GM23338 (cell line): ENCODE measurements at regions not wholly inside any gene's neighbourhood (a gene's known extent, or its start where the extent isn't known, plus 50 kb on each side); places are given as distances from the start of the nearest gene placed in this dataset.

Experiments
- ATAC-seq: fragments of 200-7000 bp; cut with Tn5 transposase; 3 replicates; pipeline ENCODE4 v1.9.1; 2020
- DNase-seq: peaks from one replicate; pipeline ENCODE4 v3.0.0-alpha.2; 2015; ENCODE audit warnings: low spot score
- H2AFZ ChIP-seq: fragments of 200-600 bp; sonication (generic); 2 replicates; pipeline ENCODE4 v1.8.0; 2016; ENCODE audit warnings: antibody characterized with exemption, mild to moderate bottlenecking, moderate library complexity
- H3F3A ChIP-seq: fragments of 200-600 bp; sonication (generic); replicated peaks from 2 replicates; pipeline ENCODE4 v1.8.0; 2017; ENCODE audit warnings: antibody characterized with exemption, mixed run types, low read depth
- H3K27ac ChIP-seq: fragments of 200-600 bp; sonication (generic); 2 replicates; pipeline ENCODE4 v1.6.1; 2016; ENCODE audit warnings: low read depth
- H3K27me3 ChIP-seq: fragments of 200-600 bp; sonication (generic); 2 replicates; pipeline ENCODE4 v1.8.0; 2016; ENCODE audit warnings: mild to moderate bottlenecking, mixed run types, moderate library complexity; ENCODE audit not compliant: insufficient read depth
- H3K36me3 ChIP-seq: fragments of 200-600 bp; sonication (generic); 2 replicates; pipeline ENCODE4 v1.8.0; 2016; ENCODE audit warnings: mild to moderate bottlenecking; ENCODE audit not compliant: insufficient read depth
- H3K4me1 ChIP-seq: fragments of 200-600 bp; sonication (generic); 2 replicates; pipeline ENCODE4 v1.8.0; 2016; ENCODE audit warnings: mild to moderate bottlenecking, moderate library complexity; ENCODE audit not compliant: insufficient read depth
- H3K4me2 ChIP-seq: fragments of 200-600 bp; sonication (generic); 2 replicates; pipeline ENCODE4 v1.7.1; 2017; ENCODE audit warnings: mixed run types
- H3K4me3 ChIP-seq: fragments of 200-600 bp; sonication (generic); 2 replicates; pipeline ENCODE4 v1.6.1; 2016; ENCODE audit warnings: mixed run types
- H3K79me2 ChIP-seq: fragments of 200-600 bp; sonication (generic); replicated peaks from 2 replicates; pipeline ENCODE4 v1.8.0; 2017; ENCODE audit warnings: mild to moderate bottlenecking; ENCODE audit not compliant: insufficient read depth
- H3K9me2 ChIP-seq: fragments of 200-600 bp; sonication (generic); 2 replicates; pipeline ENCODE4 v1.8.0; 2017; ENCODE audit not compliant: insufficient read depth
- H4K20me1 ChIP-seq: fragments of 200-600 bp; sonication (generic); replicated peaks from 2 replicates; pipeline ENCODE4 v1.8.0; 2017; ENCODE audit warnings: mild to moderate bottlenecking; ENCODE audit not compliant: insufficient read depth
- H3K27ac Mint-ChIP-seq: 2 replicates; pipeline ENCODE4 v1.8.0; 2020; ENCODE audit warnings: inconsistent platforms, mild to moderate bottlenecking, moderate library complexity, mixed read lengths
- H3K27me3 Mint-ChIP-seq: 3 replicates; pipeline ENCODE4 v1.8.0; 2022; ENCODE audit warnings: low read depth, mild to moderate bottlenecking, moderate library complexity, mixed read lengths, inconsistent platforms; ENCODE audit not compliant: insufficient read depth, poor library complexity
- H3K36me3 Mint-ChIP-seq: 3 replicates; pipeline ENCODE4 v1.8.0; 2021; ENCODE audit warnings: low read depth, mild to moderate bottlenecking, inconsistent platforms, moderate library complexity, mixed read lengths
- H3K4me1 Mint-ChIP-seq: 3 replicates; pipeline ENCODE4 v1.8.0; 2020; ENCODE audit warnings: mild to moderate bottlenecking, inconsistent platforms, mixed read lengths
- H3K4me3 Mint-ChIP-seq: 3 replicates; pipeline ENCODE4 v1.8.0; 2021; ENCODE audit warnings: moderate library complexity, mild to moderate bottlenecking, inconsistent platforms, mixed read lengths
- H3K9me3 Mint-ChIP-seq: 3 replicates; pipeline ENCODE4 v1.8.0; 2020; ENCODE audit warnings: moderate library complexity, mild to moderate bottlenecking, inconsistent platforms, mixed read lengths
- CREB1 ChIP-seq: fragments of 250-450 bp; sonication (Bioruptor Pico); IDR thresholded peaks from 2 replicates; pipeline ENCODE4 v1.5.0; 2020; ENCODE audit warnings: low read depth, mild to moderate bottlenecking, moderate library complexity
- EZH2 ChIP-seq: fragments of 200-600 bp; sonication (generic); IDR thresholded peaks from one replicate; pipeline ENCODE4 v1.8.0; 2017; ENCODE audit warnings: antibody characterized with exemption, mild to moderate bottlenecking, low read depth; ENCODE audit not compliant: unreplicated experiment
- REST ChIP-seq: IDR thresholded peaks from one replicate; pipeline ENCODE4 v1.6.1; 2018; ENCODE audit warnings: antibody characterized with exemption; ENCODE audit not compliant: unreplicated experiment
- ZNF114 ChIP-seq: fragments of 250-450 bp; sonication (Bioruptor Pico); IDR thresholded peaks from 2 replicates; pipeline ENCODE4 v1.5.0; 2020; ENCODE audit warnings: mild to moderate bottlenecking, moderate library complexity
- TF ChIP-seq, protein P1 (sequence below), 2 experiments: fragments of 200-600 bp in 1 of 2; sonication (generic) in 1 of 2; conservative IDR thresholded peaks; 2 replicates each; pipeline versions ENCODE4 v1.5.1 to v1.6.1; 2016 to 2017; ENCODE audit warnings: antibody characterized with exemption in 2 of 2, low read depth in 2 of 2, mild to moderate bottlenecking in 2 of 2, moderate library complexity in 1 of 2
- TF ChIP-seq, protein P2 (sequence below): fragments of 250-450 bp; sonication (Bioruptor Pico); IDR thresholded peaks from 2 replicates; pipeline ENCODE4 v1.5.0; 2020; ENCODE audit warnings: mild to moderate bottlenecking, moderate library complexity

GRCh38 chr7:24005517-24005916 lies 278.5 kb upstream of the NPY start:
- H3K36me3 Mint-ChIP-seq: no peaks in the 10 kb centered on the region
- Histone ChIP-seq H3K27me3 (no peaks in the 10 kb centered on the region), H3K4me2 (no peak overlapping the region), H4K20me1 (no peaks in the 10 kb centered on the region), H3K36me3 (no peaks in the 10 kb centered on the region), H3K4me1 (no peaks in the 10 kb centered on the region), H3K27ac (no peak overlapping the region), H3K79me2 (no peaks in the 10 kb centered on the region), H3K4me3 (no peak overlapping the region), H3F3A (no peaks in the 10 kb centered on the region), H3K9me2 (no peaks in the 10 kb centered on the region), H2AFZ (no peak overlapping the region)
- peak; percentile 5 for DNase-seq
- H3K4me3 Mint-ChIP-seq: no peak overlapping the region
- no peaks in the 10 kb centered on the region for H3K4me1 Mint-ChIP-seq
- H3K27me3 Mint-ChIP-seq: no peaks in the 10 kb centered on the region
- TF ChIP-seq, protein P1, sequence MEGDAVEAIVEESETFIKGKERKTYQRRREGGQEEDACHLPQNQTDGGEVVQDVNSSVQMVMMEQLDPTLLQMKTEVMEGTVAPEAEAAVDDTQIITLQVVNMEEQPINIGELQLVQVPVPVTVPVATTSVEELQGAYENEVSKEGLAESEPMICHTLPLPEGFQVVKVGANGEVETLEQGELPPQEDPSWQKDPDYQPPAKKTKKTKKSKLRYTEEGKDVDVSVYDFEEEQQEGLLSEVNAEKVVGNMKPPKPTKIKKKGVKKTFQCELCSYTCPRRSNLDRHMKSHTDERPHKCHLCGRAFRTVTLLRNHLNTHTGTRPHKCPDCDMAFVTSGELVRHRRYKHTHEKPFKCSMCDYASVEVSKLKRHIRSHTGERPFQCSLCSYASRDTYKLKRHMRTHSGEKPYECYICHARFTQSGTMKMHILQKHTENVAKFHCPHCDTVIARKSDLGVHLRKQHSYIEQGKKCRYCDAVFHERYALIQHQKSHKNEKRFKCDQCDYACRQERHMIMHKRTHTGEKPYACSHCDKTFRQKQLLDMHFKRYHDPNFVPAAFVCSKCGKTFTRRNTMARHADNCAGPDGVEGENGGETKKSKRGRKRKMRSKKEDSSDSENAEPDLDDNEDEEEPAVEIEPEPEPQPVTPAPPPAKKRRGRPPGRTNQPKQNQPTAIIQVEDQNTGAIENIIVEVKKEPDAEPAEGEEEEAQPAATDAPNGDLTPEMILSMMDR (conservative IDR thresholded peaks at IDR 0.05; ENCODE audit: low read depth in 2 of 2): peak; percentile 34 to 45
- TF ChIP-seq, protein P2, sequence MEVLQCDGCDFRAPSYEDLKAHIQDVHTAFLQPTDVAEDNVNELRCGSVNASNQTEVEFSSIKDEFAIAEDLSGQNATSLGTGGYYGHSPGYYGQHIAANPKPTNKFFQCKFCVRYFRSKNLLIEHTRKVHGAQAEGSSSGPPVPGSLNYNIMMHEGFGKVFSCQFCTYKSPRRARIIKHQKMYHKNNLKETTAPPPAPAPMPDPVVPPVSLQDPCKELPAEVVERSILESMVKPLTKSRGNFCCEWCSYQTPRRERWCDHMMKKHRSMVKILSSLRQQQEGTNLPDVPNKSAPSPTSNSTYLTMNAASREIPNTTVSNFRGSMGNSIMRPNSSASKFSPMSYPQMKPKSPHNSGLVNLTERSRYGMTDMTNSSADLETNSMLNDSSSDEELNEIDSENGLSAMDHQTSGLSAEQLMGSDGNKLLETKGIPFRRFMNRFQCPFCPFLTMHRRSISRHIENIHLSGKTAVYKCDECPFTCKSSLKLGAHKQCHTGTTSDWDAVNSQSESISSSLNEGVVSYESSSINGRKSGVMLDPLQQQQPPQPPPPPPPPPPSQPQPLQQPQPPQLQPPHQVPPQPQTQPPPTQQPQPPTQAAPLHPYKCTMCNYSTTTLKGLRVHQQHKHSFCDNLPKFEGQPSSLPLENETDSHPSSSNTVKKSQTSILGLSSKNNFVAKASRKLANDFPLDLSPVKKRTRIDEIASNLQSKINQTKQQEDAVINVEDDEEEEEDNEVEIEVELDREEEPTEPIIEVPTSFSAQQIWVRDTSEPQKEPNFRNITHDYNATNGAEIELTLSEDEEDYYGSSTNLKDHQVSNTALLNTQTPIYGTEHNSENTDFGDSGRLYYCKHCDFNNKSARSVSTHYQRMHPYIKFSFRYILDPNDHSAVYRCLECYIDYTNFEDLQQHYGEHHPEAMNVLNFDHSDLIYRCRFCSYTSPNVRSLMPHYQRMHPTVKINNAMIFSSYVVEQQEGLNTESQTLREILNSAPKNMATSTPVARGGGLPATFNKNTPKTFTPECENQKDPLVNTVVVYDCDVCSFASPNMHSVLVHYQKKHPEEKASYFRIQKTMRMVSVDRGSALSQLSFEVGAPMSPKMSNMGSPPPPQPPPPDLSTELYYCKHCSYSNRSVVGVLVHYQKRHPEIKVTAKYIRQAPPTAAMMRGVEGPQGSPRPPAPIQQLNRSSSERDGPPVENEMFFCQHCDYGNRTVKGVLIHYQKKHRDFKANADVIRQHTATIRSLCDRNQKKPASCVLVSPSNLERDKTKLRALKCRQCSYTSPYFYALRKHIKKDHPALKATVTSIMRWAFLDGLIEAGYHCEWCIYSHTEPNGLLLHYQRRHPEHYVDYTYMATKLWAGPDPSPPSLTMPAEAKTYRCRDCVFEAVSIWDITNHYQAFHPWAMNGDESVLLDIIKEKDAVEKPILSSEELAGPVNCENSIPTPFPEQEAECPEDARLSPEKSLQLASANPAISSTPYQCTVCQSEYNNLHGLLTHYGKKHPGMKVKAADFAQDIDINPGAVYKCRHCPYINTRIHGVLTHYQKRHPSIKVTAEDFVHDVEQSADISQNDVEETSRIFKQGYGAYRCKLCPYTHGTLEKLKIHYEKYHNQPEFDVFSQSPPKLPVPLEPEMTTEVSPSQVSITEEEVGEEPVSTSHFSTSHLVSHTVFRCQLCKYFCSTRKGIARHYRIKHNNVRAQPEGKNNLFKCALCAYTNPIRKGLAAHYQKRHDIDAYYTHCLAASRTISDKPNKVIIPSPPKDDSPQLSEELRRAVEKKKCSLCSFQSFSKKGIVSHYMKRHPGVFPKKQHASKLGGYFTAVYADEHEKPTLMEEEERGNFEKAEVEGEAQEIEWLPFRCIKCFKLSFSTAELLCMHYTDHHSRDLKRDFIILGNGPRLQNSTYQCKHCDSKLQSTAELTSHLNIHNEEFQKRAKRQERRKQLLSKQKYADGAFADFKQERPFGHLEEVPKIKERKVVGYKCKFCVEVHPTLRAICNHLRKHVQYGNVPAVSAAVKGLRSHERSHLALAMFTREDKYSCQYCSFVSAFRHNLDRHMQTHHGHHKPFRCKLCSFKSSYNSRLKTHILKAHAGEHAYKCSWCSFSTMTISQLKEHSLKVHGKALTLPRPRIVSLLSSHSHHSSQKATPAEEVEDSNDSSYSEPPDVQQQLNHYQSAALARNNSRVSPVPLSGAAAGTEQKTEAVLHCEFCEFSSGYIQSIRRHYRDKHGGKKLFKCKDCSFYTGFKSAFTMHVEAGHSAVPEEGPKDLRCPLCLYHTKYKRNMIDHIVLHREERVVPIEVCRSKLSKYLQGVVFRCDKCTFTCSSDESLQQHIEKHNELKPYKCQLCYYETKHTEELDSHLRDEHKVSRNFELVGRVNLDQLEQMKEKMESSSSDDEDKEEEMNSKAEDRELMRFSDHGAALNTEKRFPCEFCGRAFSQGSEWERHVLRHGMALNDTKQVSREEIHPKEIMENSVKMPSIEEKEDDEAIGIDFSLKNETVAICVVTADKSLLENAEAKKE (CRISPR knock-in tag): no peak
- H3K27ac Mint-ChIP-seq: no peak overlapping the region
- no peaks in the 10 kb centered on the region; the same call in 2 of the 3 replicates for H3K9me3 Mint-ChIP-seq
- no peak for ATAC-seq

- H3K4me1 Mint-ChIP-seq: no peaks in the 10 kb centered on the region
- Histone ChIP-seq H3K79me2 (no peaks in the 10 kb centered on the region), H3F3A (no peaks in the 10 kb centered on the region), H3K9me2 (no peaks in the 10 kb centered on the region), H4K20me1 (no peaks in the 10 kb centered on the region), H3K4me3 (no peak overlapping the region), H3K36me3 (no peaks in the 10 kb centered on the region), H3K27ac (no peak overlapping the region), H2AFZ (no peak overlapping the region), H3K27me3 (no peaks in the 10 kb centered on the region), H3K4me2 (no peak overlapping the region), H3K4me1 (no peaks in the 10 kb centered on the region)
- no peak for DNase-seq
- H3K9me3 Mint-ChIP-seq: no peaks in the 10 kb centered on the region; the same call in 1 of the 3 replicates
- H3K4me3 Mint-ChIP-seq: no peak overlapping the region
- H3K27ac Mint-ChIP-seq: no peak overlapping the region
- H3K27me3 Mint-ChIP-seq: no peaks in the 10 kb centered on the region
- no peaks in the 10 kb centered on the region for H3K36me3 Mint-ChIP-seq
- ATAC-seq: no peak
- TF ChIP-seq EZH2 (no peak), CREB1 (no peak), ZNF114 (no peak), REST (no peak)
Measured at GRCh38 chr7:24010495-24010894, 273.5 kb upstream of the NPY start.
